PC-3 (cell line): ENCODE measurements at regions not wholly inside any gene's neighbourhood (a gene's known extent, or its start where the extent isn't known, plus 50 kb on each side); places are given as distances from the start of the nearest gene placed in this dataset.

ENCODE experiments used
- EZH2phosphoT487 ChIP-seq: fragments of 300-600 bp; sonication (generic); IDR thresholded peaks from 2 replicates; pipeline ENCODE4 v1.6.1; 2018; ENCODE audit warnings: mild to moderate bottlenecking, antibody characterized with exemption, low read length, borderline replicate concordance
- TF ChIP-seq, protein P1 (sequence below): fragments of 300-600 bp; sonication (generic); conservative IDR thresholded peaks from 2 replicates; pipeline ENCODE4 v1.5.1; 2017; ENCODE audit warnings: antibody characterized with exemption, low read depth, mild to moderate bottlenecking, low read length

DNA sequence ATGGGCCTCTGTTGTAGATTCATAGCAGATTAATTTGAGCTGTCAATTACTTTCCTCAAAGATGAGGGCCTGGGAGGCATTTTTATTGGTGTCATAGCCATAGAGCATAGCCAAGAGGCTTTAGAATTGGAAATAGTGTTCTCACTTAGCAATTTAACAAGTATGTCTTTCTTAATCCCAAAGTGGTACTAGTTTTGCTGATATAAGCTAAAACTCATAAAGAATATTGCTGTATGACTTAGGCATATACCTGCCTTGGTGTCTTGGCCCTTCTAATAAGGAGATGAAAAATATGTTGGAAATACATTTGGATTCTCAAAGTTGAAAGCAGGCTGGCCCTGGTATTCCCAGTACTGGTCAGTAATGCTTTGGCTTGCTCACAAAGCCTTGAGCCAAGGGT is 221.5 kb upstream of the CXCL13 start:
- no peak for TF ChIP-seq EZH2phosphoT487
- TF ChIP-seq, protein P1, sequence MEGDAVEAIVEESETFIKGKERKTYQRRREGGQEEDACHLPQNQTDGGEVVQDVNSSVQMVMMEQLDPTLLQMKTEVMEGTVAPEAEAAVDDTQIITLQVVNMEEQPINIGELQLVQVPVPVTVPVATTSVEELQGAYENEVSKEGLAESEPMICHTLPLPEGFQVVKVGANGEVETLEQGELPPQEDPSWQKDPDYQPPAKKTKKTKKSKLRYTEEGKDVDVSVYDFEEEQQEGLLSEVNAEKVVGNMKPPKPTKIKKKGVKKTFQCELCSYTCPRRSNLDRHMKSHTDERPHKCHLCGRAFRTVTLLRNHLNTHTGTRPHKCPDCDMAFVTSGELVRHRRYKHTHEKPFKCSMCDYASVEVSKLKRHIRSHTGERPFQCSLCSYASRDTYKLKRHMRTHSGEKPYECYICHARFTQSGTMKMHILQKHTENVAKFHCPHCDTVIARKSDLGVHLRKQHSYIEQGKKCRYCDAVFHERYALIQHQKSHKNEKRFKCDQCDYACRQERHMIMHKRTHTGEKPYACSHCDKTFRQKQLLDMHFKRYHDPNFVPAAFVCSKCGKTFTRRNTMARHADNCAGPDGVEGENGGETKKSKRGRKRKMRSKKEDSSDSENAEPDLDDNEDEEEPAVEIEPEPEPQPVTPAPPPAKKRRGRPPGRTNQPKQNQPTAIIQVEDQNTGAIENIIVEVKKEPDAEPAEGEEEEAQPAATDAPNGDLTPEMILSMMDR: no peak
